GM19238 (cell line): ENCODE measurements at regions not wholly inside any gene's neighbourhood (a gene's known extent, or its start where the extent isn't known, plus 50 kb on each side); places are given as distances from the start of the nearest gene placed in this dataset.
"Not testable (repeated sequence)": the region's sequence is repeated elsewhere in the genome, so short reads cannot be mapped to it uniquely, and the experiment has no call there.

ENCODE experiments used
- DNase-seq: peaks from one replicate; pipeline ENCODE4 v3.0.0; 2011; ENCODE audit warnings: low spot score; ENCODE audit not compliant: insufficient read length

DNA sequence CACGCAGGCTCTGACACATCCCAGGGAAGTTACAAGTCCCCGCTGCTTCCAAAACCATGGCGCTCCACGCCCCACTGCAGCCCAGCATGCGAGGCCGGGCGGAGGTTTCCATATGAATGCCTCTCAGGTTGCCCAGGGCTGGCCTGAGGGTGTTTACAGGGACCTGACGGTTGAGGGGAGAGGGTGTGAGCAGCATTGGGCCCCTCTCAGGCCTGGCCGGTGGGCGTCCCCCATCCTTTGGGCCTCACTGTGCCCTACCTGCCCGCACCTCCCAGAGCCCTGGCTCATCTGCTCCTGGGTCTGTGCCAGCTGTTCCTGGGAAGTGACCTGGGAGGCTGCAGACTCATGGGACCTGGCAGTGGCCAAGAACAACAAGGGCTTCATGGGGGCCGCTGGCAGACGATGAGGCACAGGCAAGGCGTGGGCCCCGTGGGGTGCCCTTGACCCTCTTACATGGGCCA lies 173.5 kb downstream of the C16orf95 start:
- no peak for DNase-seq

DNA sequence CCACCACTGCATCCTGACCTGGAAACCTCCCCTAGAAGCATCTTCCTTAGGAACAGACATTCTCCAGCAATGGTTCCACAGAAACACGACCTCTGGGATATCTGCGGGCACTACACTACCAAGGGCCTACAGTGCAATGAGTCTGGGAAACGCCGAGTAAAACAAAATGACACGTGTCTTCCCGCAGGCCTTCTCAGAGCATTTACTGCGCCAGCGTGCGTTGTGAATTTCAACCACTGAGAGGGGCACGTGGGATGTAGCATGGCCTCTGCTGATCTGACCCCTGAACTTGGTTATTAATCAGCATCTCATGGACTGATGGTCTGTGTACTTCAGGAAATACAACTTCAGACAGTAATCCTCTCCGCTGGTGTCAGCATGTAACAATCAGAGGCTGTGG lies 173.0 kb downstream of the C16orf95 start:
- DNase-seq = no peak

DNA sequence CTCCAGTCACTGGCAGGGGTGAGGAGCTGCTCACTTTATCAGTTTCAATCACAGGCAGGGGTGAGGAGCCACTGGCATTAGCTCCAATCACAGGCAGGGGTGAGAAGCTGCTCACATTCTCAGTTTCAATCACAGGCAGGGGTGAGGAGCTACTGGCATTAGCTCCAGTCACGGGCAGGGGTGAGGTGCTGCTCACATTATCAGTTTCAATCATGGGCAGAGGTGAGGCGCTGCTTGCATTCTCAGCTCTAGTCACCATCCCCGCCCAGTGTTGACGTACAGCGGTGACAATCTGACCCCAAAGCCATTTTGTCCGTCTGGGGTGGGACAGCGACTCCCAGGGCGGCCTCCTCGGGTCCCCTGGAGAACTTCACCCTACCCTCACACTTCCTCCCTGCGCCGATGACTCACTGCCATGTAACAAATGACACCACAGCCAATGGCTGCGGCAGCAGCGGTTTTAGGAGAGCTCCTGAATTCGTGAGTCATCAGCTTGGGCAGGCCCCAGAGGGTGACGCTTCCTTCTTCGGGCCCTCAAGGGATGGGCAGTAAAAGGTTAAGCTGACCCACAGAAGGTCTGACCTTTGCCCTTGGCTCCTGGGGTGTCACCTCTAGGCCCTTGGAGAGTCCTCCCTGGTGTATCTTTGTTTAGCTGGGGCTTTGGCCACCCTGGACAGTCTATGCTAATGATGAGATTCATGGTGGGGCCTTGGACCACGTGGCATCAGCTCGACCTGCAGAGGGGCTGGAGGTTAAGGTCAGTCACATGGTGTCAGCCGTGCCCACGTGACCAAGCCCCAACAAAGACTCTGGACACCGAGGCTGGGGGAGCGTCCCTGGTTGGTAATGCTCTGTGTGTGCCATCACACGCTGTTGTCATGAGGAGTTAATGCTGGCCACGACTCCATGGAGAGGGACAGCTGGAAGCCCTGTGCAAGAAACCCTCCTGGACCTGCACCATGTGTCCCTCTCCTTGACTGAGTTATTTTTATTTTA lies 171.7 kb downstream of the C16orf95 start:
- no peak for DNase-seq

DNA sequence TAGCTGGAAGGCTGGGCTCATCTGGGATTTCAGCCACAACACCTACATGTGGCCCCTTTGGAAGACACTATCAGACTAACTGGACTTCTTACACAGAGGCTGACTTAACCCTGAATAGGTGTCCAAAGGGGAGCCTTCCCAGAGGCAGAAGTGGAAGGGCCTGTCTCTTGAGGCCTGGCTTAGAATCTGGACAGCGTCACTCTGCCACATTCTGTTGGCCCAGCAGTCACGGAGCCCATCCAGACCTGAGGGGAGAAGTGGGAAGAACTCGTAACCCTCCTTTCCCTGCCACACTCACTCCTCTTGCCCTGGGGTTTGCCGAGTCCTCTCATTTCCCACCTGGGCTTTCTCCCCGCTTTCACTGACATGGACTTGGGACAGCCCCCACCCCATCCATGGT lies 170.5 kb downstream of the C16orf95 start:
- DNase-seq = no peak

DNA sequence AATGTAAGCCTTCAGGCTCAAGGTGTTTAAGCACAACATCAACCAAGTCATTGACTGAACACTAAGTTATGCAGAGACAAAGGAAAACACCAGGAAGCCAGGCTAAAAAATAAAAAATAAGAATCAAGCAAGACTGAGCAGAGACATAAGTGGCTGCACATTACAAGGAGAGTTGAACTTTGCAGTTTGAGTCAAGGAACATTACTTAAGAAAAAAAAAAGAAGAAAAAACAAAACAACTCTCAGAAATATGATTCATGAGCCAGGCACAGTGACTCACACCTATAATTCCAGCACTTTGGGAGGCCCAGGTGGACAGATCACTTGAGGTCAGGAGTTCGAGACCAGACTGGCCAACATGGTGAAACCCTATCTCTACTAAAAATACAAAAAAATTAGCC lies 168.1 kb downstream of the C16orf95 start:
- no peak for DNase-seq

DNA sequence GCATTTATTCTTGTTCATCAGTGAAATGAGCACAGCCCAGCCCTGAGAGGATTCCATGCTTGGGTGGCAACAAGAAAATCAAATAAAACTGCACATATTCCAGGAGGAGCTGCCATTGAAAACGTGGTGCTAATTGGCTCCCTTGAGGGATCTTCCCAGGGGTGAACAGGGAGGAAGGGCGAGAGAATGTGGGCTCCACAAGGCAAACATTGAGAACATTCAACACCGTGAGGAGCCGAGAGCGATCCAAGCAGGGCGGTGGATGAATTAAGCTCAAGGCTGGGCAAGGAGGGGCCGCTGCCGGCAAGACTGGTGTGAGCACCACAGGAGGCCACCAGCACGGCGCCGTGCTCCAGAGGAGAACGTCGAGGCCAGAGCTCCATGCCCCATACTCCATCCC lies 166.9 kb downstream of the C16orf95 start:
- DNase-seq = no peak

DNA sequence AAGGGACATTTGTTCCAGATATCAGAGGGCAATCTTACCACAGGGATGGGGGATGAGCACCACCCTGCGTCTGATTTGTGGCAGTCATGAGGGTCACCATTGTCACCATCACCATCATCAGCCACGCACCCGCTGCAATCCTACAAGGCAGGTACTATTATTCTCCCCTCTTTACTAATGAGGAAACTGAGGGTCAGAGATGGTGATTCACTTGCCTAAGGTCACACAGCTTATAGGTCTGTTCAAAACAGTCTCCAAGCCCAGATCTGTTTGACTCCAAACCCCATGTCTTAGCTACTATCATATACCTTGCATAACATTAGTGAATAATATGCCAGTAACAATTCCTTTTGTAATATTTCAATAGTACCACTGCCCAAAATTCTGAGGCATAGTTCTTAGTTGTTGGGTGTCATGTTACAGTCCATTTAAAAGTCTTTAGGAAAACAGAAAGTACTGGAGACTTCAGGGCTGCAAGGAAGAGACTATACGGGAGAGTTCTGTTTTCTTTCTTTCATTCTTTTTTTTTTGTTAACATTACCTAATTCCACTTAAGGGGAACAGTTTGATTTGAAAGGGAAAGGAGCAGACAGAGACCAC lies 166.4 kb downstream of the C16orf95 start:
- DNase-seq = no peak

DNA sequence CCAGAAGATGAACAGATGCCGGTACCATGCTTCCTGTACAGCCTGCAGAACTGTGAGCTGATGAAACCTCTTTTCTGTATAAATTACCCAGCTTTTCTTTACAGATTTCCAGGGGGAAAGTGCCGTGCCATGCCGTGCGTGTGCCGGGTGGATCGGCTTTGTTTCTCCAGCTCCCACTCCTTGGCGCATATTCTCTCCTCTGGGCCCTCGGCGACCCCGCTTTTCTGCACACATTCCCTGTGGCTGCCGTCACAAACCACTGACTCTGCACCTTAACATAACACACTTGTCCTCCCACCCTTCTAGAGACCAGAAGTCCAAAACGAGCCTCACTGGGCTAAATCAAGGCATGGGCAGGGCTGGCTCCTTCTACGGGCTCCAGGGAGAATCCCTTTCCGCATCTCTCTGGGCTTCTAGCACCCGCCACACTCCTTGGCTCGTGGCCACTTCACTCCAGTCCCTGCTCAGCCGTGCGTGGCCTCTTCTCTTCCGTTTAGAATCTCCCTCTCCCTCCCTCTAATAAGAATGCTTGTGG lies 164.9 kb downstream of the C16orf95 start:
- no peak for DNase-seq

DNA sequence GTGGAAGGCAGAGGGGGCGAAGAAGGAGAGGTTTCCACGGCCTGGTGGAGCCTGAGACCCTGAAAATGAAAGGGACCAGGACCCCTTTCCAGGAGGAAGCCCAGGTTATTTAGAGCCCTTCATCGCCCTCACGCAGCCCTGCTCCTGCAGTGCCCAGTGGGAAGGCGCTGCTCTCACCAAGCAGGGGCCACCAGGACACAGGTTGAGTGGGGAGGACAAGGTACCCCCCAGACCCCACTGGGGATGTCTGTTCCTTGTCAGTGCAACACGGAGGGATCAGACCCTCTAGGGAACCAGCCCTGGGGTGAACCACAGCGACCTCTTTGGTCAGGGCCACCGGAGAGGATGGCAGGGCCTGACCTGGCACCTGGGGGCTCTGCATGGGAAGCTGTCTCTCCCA lies 163.9 kb downstream of the C16orf95 start:
- no peak for DNase-seq

DNA sequence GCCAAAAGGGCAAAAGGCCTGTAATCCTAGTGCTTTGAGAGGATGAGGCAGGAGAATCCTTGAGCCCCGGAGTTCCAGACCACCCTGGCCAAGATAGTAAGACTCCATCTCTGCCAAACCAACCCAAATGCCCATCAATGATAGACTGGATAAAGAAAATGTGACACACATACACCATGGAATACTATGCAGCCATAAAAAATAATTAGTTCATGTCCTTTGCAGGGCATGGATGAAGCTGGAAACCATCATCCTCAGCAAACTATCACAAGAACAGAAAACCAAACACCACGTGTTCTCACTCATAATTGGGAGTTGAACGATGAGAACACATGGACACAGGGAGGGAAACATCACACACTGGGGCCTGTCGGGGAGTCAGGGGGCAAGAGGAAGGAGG lies 161.9 kb downstream of the C16orf95 start:
- DNase-seq = not testable (repeated sequence)

DNA sequence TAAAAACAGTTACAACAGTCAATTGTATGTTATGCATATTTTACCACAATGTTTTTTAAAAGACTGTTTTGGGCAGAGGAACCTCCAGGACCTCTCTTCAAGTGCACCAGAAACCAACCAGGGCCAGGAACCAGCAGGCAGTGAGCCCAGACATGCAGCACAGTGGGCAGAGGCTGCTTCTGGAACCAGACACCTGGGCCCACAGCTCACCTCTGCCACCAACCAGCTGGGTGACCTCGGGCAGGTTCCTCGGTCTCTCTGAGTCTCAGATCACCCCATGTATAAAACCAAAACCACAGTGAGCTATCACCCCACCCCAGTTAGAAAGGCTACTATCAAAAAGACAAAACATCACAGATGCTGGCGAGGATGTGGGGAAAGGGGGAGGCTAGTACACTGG lies 161.0 kb downstream of the C16orf95 start:
- DNase-seq = no peak

DNA sequence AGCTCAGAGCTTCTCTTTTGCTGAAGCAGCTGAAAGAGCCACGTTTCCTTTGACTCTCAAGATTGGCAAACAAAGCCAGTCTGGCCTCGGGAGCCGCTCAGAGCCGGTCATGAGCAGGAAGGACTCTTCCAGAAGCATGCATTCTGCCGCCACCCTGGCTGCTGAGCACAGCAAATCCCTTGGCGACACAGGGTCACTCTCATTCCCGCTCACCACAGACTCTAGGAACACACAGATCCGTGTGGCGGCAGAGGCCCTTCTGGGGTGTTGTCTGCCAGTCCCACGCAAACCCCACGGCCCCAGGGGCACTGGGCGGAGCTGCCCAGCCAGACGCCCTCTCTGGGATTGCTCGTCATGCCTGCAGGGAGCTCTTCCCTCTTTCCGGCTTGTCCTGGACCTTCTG lies 157.0 kb downstream of the C16orf95 start:
- no peak for DNase-seq

DNA sequence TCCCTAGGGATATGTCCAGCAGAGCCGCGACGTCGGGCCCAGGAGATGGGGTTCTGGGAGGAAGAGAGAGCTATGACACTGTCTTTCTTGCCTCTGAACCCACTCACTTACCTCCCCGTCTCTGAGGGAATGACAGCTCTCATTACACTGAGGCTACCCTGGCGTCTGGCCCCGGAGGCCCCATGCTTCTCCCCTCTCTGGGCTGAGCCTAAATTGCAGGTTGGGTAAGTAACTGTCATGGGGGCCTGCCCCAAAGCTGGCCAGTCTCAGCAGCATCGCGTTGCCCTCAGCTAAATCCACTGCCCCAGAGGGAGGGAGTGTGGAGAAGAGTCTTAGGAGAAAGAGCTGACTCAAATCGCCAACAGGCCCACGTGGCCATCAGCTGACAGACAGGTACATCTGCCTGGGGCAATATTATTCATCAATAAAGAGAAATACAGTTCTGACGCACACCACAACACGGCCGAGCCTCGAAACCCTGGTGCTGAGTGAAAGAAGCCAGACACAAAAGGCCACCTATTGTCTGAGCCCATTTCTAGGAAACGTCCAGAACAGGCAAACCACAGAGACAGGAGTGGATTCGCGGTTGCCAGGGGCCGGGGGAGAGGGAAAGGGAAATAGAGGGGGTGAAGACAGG lies 156.4 kb downstream of the C16orf95 start:
- no peak for DNase-seq

DNA sequence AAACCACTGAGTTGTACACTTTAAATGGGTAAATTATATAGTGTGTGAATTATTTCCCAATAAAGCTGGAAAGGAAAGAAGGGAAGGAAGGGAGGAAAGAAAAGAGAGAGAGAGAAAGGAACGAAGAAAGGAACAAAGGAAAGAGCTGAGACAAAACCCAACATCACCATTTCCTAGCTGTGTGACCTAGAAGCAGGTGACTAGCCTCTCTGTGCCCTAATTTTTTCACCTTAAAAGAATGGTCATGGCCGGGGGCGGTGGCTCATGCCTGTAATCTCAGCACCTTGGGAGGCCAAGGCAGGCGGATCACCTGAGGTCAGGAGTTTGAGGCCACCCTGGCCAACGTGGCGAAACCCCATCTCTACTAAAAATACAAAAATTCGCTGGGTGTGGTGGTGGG lies 155.8 kb downstream of the C16orf95 start:
- not testable (repeated sequence) for DNase-seq

DNA sequence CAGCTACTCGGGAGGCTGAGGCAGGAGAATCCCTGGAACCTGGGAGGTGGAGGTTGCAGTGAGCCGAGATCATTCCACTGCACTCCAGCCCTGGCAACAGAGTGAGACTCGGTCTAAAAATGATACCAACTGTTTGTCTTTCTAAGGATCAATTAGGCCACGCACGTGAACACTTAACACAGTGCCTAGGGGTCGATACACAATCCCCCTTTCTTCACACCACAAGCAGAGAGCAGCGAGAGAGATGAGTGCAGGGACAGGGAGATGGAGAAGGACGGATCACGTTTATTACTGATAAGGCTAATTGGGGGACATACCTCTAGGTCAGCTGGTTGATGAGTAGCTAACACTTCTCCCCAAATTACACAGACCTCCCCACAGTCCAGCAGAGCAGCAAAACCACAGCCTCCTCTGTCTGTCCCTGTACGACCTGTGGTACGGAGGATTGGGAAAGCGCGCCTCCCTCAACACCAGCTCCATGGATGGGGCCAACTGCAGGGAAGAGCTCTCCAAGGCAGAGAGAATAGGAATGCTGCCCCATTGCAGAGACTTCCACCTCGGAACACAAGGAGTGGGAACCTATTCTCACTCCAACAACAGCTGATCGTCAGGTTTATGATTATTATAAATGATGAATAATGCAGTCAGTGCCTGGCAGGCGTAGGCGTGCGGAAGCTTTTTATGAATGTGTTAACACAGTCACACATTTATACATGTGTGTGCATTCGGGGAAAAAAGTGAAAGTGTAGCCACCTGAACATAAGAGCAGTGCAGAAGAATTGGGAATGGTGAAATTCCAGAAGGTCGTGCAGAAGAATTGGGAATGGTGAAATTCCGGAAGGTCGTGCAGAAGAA lies 155.1 kb downstream of the C16orf95 start:
- no peak for DNase-seq

DNA sequence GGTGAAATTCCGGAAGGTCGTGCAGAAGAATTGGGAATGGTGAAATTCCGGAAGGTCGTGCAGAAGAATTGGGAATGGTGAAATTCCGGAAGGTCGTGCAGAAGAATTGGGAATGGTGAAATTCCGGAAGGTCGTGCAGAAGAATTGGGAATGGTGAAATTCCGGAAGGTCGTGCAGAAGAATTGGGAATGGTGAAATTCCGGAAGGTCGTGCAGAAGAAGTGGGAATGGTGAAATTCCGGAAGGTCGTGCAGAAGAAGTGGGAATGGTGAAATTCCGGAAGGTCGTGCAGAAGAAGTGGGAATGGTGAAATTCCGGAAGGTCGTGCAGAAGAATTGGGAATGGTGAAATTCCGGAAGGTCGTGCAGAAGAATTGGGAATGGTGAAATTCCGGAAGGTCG lies 154.4 kb downstream of the C16orf95 start:
- DNase-seq = not testable (repeated sequence)

DNA sequence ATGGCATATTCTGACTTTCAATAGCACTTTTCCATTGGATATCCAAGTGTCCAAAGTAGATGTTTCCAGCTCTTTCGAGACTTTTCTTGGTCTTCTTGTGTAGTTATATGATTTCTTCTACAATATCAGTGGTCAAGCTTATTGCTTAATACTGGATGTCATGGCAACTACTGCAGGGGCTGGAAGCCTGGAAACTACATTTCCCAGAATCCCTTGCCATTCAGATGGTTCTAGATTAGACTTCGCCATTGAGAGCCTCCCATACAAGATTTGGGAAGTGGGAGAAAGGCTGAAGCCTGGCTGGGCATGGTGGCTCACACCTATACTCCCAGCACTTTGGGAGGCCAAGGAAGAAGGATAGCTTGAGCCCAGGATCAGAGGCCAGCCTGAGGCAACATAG lies 153.6 kb downstream of the C16orf95 start:
- DNase-seq = no peak

DNA sequence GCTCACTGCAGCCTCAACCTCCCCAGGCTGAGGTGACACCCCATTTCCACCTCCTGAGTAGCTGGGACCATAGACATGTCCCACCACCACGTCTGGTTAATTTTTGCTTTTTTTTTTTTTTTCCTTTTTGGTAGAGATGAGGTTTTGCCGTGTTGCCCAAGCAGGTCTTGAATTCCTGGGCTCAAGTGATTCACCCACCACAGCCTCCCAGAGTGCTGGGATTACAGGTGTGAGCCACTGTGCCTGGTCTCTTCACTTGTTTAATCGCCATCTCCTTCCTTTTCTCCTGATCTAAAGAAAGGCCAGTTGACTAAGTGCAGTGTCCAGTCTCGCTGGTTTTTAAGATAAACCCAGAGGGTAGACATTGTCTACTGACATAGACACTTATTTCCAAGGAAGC lies 152.0 kb downstream of the C16orf95 start:
- no peak for DNase-seq

DNA sequence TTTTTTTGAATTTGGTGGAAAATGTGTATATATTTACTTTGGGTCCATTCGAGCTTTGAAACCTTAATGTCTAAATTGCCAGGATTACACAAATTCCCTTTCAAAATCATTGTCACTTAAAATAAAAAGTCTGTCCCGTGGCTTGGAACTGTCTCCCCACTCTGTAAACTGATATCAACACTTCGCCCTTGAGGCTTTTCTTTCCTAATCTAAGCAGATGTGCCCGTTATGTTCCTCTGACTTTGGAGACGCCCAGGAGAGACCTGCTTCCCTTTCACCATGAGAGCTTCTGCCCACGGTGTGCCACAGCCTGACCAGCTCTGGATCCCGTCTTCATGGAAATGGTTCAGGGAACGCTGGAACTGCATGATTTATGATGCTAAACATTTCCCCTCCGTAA lies 151.3 kb downstream of the C16orf95 start:
- no peak for DNase-seq

DNA sequence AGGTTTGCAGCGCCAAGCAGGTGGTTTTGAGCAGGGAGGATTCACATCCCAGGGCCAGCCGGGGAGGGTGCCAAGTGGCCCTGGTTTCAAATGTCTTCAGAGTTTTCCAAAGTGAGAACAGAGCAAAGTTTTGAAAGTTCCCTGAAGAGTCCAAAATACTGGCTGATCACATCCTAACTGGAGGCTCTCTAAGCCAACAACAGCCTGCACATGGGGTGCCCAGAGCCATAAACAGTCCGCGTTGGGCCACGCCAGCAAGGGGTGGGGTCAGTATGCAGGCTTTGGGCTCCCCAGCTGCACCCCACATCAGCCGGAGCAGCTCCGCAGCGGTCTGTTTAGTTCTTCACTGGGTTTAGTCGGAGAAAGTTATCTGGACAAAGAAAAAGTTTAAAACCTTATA lies 150.9 kb downstream of the C16orf95 start:
- DNase-seq = no peak

DNA sequence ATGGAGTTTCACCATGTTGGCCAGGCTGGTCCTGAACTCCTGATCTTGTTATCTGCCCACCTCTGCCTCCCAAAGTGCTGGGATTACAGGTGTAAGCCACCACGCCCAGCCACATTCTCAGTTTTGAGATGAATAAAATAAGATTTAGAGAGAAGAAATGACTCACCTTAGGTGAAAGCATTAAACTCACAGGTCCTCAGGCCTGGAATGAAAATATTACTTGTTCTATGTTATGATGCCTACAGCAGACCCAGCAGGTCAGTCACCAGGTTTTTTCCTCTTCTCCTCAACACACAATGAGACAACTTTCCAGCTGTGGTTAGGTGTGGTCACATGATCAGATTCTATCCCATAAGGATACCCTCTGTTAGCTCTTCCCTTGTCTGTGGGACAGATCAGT lies 150.3 kb downstream of the C16orf95 start:
- no peak for DNase-seq
